GM23338 (cell line): ENCODE measurements at regions not wholly inside any gene's neighbourhood (a gene's known extent, or its start where the extent isn't known, plus 50 kb on each side); places are given as distances from the start of the nearest gene placed in this dataset.

ENCODE experiments used
- ATAC-seq: fragments of 200-7000 bp; cut with Tn5 transposase; 3 replicates; pipeline ENCODE4 v1.9.1; 2020
- DNase-seq: peaks from one replicate; pipeline ENCODE4 v3.0.0-alpha.2; 2015; ENCODE audit warnings: low spot score
- H2AFZ ChIP-seq: fragments of 200-600 bp; sonication (generic); 2 replicates; pipeline ENCODE4 v1.8.0; 2016; ENCODE audit warnings: antibody characterized with exemption, mild to moderate bottlenecking, moderate library complexity
- H3F3A ChIP-seq: fragments of 200-600 bp; sonication (generic); replicated peaks from 2 replicates; pipeline ENCODE4 v1.8.0; 2017; ENCODE audit warnings: antibody characterized with exemption, mixed run types, low read depth
- H3K27ac ChIP-seq: fragments of 200-600 bp; sonication (generic); 2 replicates; pipeline ENCODE4 v1.6.1; 2016; ENCODE audit warnings: low read depth
- H3K27me3 ChIP-seq: fragments of 200-600 bp; sonication (generic); 2 replicates; pipeline ENCODE4 v1.8.0; 2016; ENCODE audit warnings: mild to moderate bottlenecking, mixed run types, moderate library complexity; ENCODE audit not compliant: insufficient read depth
- H3K36me3 ChIP-seq: fragments of 200-600 bp; sonication (generic); 2 replicates; pipeline ENCODE4 v1.8.0; 2016; ENCODE audit warnings: mild to moderate bottlenecking; ENCODE audit not compliant: insufficient read depth
- H3K4me1 ChIP-seq: fragments of 200-600 bp; sonication (generic); 2 replicates; pipeline ENCODE4 v1.8.0; 2016; ENCODE audit warnings: mild to moderate bottlenecking, moderate library complexity; ENCODE audit not compliant: insufficient read depth
- H3K4me2 ChIP-seq: fragments of 200-600 bp; sonication (generic); 2 replicates; pipeline ENCODE4 v1.7.1; 2017; ENCODE audit warnings: mixed run types
- H3K4me3 ChIP-seq: fragments of 200-600 bp; sonication (generic); 2 replicates; pipeline ENCODE4 v1.6.1; 2016; ENCODE audit warnings: mixed run types
- H3K79me2 ChIP-seq: fragments of 200-600 bp; sonication (generic); replicated peaks from 2 replicates; pipeline ENCODE4 v1.8.0; 2017; ENCODE audit warnings: mild to moderate bottlenecking; ENCODE audit not compliant: insufficient read depth
- H3K9me2 ChIP-seq: fragments of 200-600 bp; sonication (generic); 2 replicates; pipeline ENCODE4 v1.8.0; 2017; ENCODE audit not compliant: insufficient read depth
- H4K20me1 ChIP-seq: fragments of 200-600 bp; sonication (generic); replicated peaks from 2 replicates; pipeline ENCODE4 v1.8.0; 2017; ENCODE audit warnings: mild to moderate bottlenecking; ENCODE audit not compliant: insufficient read depth
- H3K27ac Mint-ChIP-seq: 2 replicates; pipeline ENCODE4 v1.8.0; 2020; ENCODE audit warnings: inconsistent platforms, mild to moderate bottlenecking, moderate library complexity, mixed read lengths
- H3K27me3 Mint-ChIP-seq: 3 replicates; pipeline ENCODE4 v1.8.0; 2022; ENCODE audit warnings: low read depth, mild to moderate bottlenecking, moderate library complexity, mixed read lengths, inconsistent platforms; ENCODE audit not compliant: insufficient read depth, poor library complexity
- H3K36me3 Mint-ChIP-seq: 3 replicates; pipeline ENCODE4 v1.8.0; 2021; ENCODE audit warnings: low read depth, mild to moderate bottlenecking, inconsistent platforms, moderate library complexity, mixed read lengths
- H3K4me1 Mint-ChIP-seq: 3 replicates; pipeline ENCODE4 v1.8.0; 2020; ENCODE audit warnings: mild to moderate bottlenecking, inconsistent platforms, mixed read lengths
- H3K4me3 Mint-ChIP-seq: 3 replicates; pipeline ENCODE4 v1.8.0; 2021; ENCODE audit warnings: moderate library complexity, mild to moderate bottlenecking, inconsistent platforms, mixed read lengths
- H3K9me3 Mint-ChIP-seq: 3 replicates; pipeline ENCODE4 v1.8.0; 2020; ENCODE audit warnings: moderate library complexity, mild to moderate bottlenecking, inconsistent platforms, mixed read lengths
- CREB1 ChIP-seq: fragments of 250-450 bp; sonication (Bioruptor Pico); IDR thresholded peaks from 2 replicates; pipeline ENCODE4 v1.5.0; 2020; ENCODE audit warnings: low read depth, mild to moderate bottlenecking, moderate library complexity
- EZH2 ChIP-seq: fragments of 200-600 bp; sonication (generic); IDR thresholded peaks from one replicate; pipeline ENCODE4 v1.8.0; 2017; ENCODE audit warnings: antibody characterized with exemption, mild to moderate bottlenecking, low read depth; ENCODE audit not compliant: unreplicated experiment
- JUNB ChIP-seq: IDR thresholded peaks from one replicate; pipeline ENCODE4 v1.6.1; 2016; ENCODE audit warnings: antibody characterized with exemption; ENCODE audit not compliant: unreplicated experiment
- POLR2AphosphoS5 ChIP-seq: IDR thresholded peaks from 2 replicates; pipeline ENCODE4 v1.6.1; 2016; ENCODE audit warnings: antibody characterized with exemption, low read depth
- REST ChIP-seq: IDR thresholded peaks from one replicate; pipeline ENCODE4 v1.6.1; 2018; ENCODE audit warnings: antibody characterized with exemption; ENCODE audit not compliant: unreplicated experiment
- STAT1 ChIP-seq: IDR thresholded peaks from one replicate; pipeline ENCODE4 v1.6.1; 2016; ENCODE audit warnings: antibody characterized with exemption; ENCODE audit not compliant: unreplicated experiment
- ZNF114 ChIP-seq: fragments of 250-450 bp; sonication (Bioruptor Pico); IDR thresholded peaks from 2 replicates; pipeline ENCODE4 v1.5.0; 2020; ENCODE audit warnings: mild to moderate bottlenecking, moderate library complexity
- ZNF331 ChIP-seq: fragments of 250-450 bp; sonication (Bioruptor Pico); IDR thresholded peaks from 2 replicates; pipeline ENCODE4 v1.5.0; 2020; ENCODE audit warnings: low read depth, mild to moderate bottlenecking, moderate library complexity
- ZNF462 ChIP-seq: fragments of 250-450 bp; sonication (Bioruptor Pico); IDR thresholded peaks from 2 replicates; pipeline ENCODE4 v1.5.0; 2020; ENCODE audit warnings: mild to moderate bottlenecking, moderate library complexity

GRCh38 chr1:185528084-185528676, 206.0 kb upstream of the HMCN1 start:
- ATAC-seq (no peak), DNase-seq (no peak)
- no peak for TF ChIP-seq POLR2AphosphoS5
- no peak for TF ChIP-seq JUNB
- no peak for TF ChIP-seq ZNF114 (CRISPR knock-in tag)
- TF ChIP-seq EZH2, result no peak
- H3K27me3 Mint-ChIP-seq, result peaks cover 1% of the 10 kb centered on the region
- Histone ChIP-seq H3K36me3 (no peaks in the 10 kb centered on the region), H2AFZ (no peak overlapping the region), H3K4me2 (no peak overlapping the region), H4K20me1 (no peaks in the 10 kb centered on the region), H3K4me3 (no peak overlapping the region), H3K27ac (no peak overlapping the region), H3K9me2 (peaks cover 6% of the 10 kb centered on the region; the same call in 1 of the 2 replicates), H3F3A (no peaks in the 10 kb centered on the region), H3K27me3 (no peaks in the 10 kb centered on the region), H3K79me2 (no peaks in the 10 kb centered on the region), H3K4me1 (0 out of 2 replicates have a peak, but pooled peaks cover 5% of the 10 kb centered on the region)
- no peak overlapping the region for H3K4me3 Mint-ChIP-seq
- H3K27ac Mint-ChIP-seq, result no peak overlapping the region
- peaks cover 13% of the 10 kb centered on the region; the same call in 2 of the 3 replicates for H3K36me3 Mint-ChIP-seq
- H3K4me1 Mint-ChIP-seq, result peaks cover 20% of the 10 kb centered on the region
- peaks cover 18% of the 10 kb centered on the region for H3K9me3 Mint-ChIP-seq

DNA sequence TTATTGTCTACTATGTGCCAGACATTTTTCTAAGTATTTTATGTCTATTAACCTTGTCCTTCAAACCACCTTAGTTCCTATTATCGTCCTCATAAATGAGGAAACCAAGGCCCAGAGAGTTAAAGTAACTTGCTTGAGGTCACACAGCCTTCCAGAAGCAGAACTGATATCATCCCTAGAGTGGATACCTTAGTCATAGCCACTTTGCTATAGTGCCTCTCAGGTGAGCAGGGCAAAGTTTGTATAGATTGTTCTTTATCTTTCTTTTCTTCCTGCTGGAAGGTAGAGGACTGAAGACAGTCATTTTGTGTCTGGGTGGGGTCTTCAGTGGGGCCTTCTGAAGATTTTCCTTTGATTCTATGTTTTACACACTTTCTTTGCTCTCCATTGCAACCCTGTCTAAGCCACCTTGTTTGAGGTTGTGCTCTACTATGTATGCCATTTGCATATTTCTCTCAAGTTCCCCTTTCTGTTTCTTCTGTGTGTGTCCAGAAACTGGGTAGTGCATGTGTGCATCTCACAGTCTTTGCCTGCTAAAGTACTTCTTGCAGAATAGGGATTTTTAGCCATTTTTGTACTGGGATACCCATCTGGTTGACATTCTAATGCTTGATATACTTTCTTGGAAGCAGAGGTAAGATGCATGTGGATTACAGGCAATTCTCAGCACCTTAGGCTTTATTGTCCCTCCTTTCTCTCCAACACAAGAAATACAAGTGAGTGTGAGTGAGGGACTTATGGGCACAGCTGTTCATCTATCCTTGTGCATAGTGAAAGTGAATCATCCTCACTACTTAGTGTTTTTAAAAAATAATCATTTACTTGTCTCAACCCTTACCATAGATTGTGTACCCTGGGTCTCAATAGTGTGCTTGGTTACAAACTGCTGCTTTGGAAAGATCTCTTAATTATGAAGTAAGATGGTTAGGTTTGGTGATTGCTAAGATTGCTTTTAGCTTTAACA, 207.6 kb upstream of the HMCN1 start:
- no peak overlapping the region for H3K27ac ChIP-seq
- Mint-ChIP-seq H3K36me3 (peaks cover 17% of the 10 kb centered on the region; the same call in 2 of the 3 replicates), H3K4me1 (peaks cover 8% of the 10 kb centered on the region), H3K4me3 (no peak overlapping the region), H3K9me3 (peaks cover 23% of the 10 kb centered on the region), H3K27ac (no peak overlapping the region), H3K27me3 (peaks cover 1% of the 10 kb centered on the region)
- peaks cover 8% of the 10 kb centered on the region; the same call in 1 of the 2 replicates for H3K9me2 ChIP-seq
- H3K36me3 ChIP-seq, result no peaks in the 10 kb centered on the region
- no peaks in the 10 kb centered on the region for H3F3A ChIP-seq
- H3K79me2 ChIP-seq, result no peaks in the 10 kb centered on the region
- H3K4me1 ChIP-seq, result no peaks in the 10 kb centered on the region
- ATAC-seq (no peak), DNase-seq (no peak)
- H3K4me3 ChIP-seq, result no peak overlapping the region
- no peaks in the 10 kb centered on the region for H3K27me3 ChIP-seq
- H4K20me1 ChIP-seq, result no peaks in the 10 kb centered on the region
- H3K4me2 ChIP-seq, result no peak overlapping the region
- H2AFZ ChIP-seq, result no peak overlapping the region
- TF ChIP-seq STAT1, result no peak
- TF ChIP-seq REST, result no peak
- no peak for TF ChIP-seq ZNF331 (CRISPR knock-in tag)
- no peak for TF ChIP-seq ZNF114 (CRISPR knock-in tag)
- no peak for TF ChIP-seq ZNF462 (CRISPR knock-in tag)
- no peak for TF ChIP-seq CREB1 (CRISPR knock-in tag)
- TF ChIP-seq EZH2, result no peak
- no peak for TF ChIP-seq JUNB
